Left ventricle myocardium inferior (tissue), 1 donor: ENCODE measurements at regions not wholly inside any gene's neighbourhood (a gene's known extent, or its start where the extent isn't known, plus 50 kb on each side); places are given as distances from the start of the nearest gene placed in this dataset.
A peak's percentile ranks its signal among the peaks of the same experiment; 100 is the strongest.

Source experiments
- DNase-seq: peaks from one replicate; pipeline ENCODE4 v3.0.0-alpha.2; 2020
- H3K27ac ChIP-seq: fragments of 200-600 bp; replicated peaks from 2 replicates; pipeline ENCODE4 v1.8.0; 2021
- H3K27me3 ChIP-seq: fragments of 200-600 bp; 2 replicates; pipeline ENCODE4 v1.8.0; 2021; ENCODE audit warnings: low read depth
- H3K36me3 ChIP-seq: fragments of 200-600 bp; 2 replicates; pipeline ENCODE4 v1.8.0; 2021
- H3K4me1 ChIP-seq: fragments of 200-600 bp; 2 replicates; pipeline ENCODE4 v1.8.0; 2021
- H3K4me3 ChIP-seq: fragments of 200-600 bp; 2 replicates; pipeline ENCODE4 v1.8.0; 2021; ENCODE audit warnings: mild to moderate bottlenecking, moderate library complexity
- H3K9me3 ChIP-seq: fragments of 200-600 bp; replicated peaks from 2 replicates; pipeline ENCODE4 v1.8.0; 2021
- CTCF ChIP-seq: fragments of 200-600 bp; IDR thresholded peaks from 2 replicates; pipeline ENCODE4 v1.8.0; 2021; ENCODE audit warnings: antibody characterized with exemption, mild to moderate bottlenecking, borderline replicate concordance
- intact Hi-C: fragments of 100-400 bp; cut with micrococcal nuclease; formaldehyde crosslinking; loops from one replicate; pipeline ENCODE4 v1.11.0; 2022
- donor health status: DM: no; HTN: yes; CAD: no; lungs with severe emphysema.

GRCh38 chr1:204802401-204803175 is 68.1 kb upstream of the NFASC start:
- no peak for DNase-seq
- no peak for TF ChIP-seq CTCF
- Histone ChIP-seq H3K4me1 (no peaks in the 10 kb centered on the region), H3K9me3 (no peaks in the 10 kb centered on the region), H3K27ac (no peak overlapping the region), H3K4me3 (no peak overlapping the region), H3K27me3 (peaks cover 45% of the 10 kb centered on the region), H3K36me3 (no peaks in the 10 kb centered on the region)
- intact Hi-C loops = no loop called here

- H3K9me3 ChIP-seq = no peaks in the 10 kb centered on the region
- H3K4me1 ChIP-seq = no peaks in the 10 kb centered on the region
- peaks cover 35% of the 10 kb centered on the region for H3K27me3 ChIP-seq
- no peak overlapping the region for H3K27ac ChIP-seq
- no peaks in the 10 kb centered on the region for H3K36me3 ChIP-seq
- intact Hi-C loops = no loop called here
- DNase-seq = no peak
- no peak overlapping the region for H3K4me3 ChIP-seq
- no peak for TF ChIP-seq CTCF
Observed at GRCh38 chr1:204803607-204804006, 67.1 kb upstream of the NFASC start.

- intact Hi-C loops = loop anchor here (5.0 kb wide), 2 partner anchors 135 to 240 kb away; no protein-coding TSS in a partner anchor
- peak; percentile 77 for DNase-seq
- Histone ChIP-seq H3K36me3 (no peaks in the 10 kb centered on the region), H3K4me3 (peak overlapping the region; percentile 64), H3K9me3 (no peaks in the 10 kb centered on the region), H3K27ac (no peak overlapping the region), H3K4me1 (no peaks in the 10 kb centered on the region), H3K27me3 (peaks cover 3% of the 10 kb centered on the region)
- peak; percentile 96 for TF ChIP-seq CTCF
Observed at GRCh38 chr1:204806943-204807687, 63.5 kb upstream of the NFASC start.

- peaks cover 16% of the 10 kb centered on the region for H3K4me1 ChIP-seq
- no peaks in the 10 kb centered on the region for H3K9me3 ChIP-seq
- H3K27ac ChIP-seq = no peak overlapping the region
- no peaks in the 10 kb centered on the region for H3K36me3 ChIP-seq
- no peak for TF ChIP-seq CTCF
- no peak overlapping the region for H3K4me3 ChIP-seq
- no peaks in the 10 kb centered on the region for H3K27me3 ChIP-seq
- intact Hi-C loops = loop anchor here (5.0 kb wide), 2 partner anchors 133 to 242 kb away; no protein-coding TSS in a partner anchor
- no peak for DNase-seq
Observed at GRCh38 chr1:204809488-204809887, 61.2 kb upstream of the NFASC start.

GRCh38 chr1:204812842-204813241 is 57.8 kb upstream of the NFASC start:
- H3K9me3 ChIP-seq = no peaks in the 10 kb centered on the region
- no peak for TF ChIP-seq CTCF
- intact Hi-C loops = no loop called here
- no peak for DNase-seq
- H3K27ac ChIP-seq = peak overlapping the region; percentile 86
- no peaks in the 10 kb centered on the region for H3K36me3 ChIP-seq
- H3K27me3 ChIP-seq = peaks cover 5% of the 10 kb centered on the region
- H3K4me1 ChIP-seq = peaks cover 24% of the 10 kb centered on the region
- no peak overlapping the region for H3K4me3 ChIP-seq
